Uterus (tissue), 3 donors: ENCODE measurements at regions not wholly inside any gene's neighbourhood (a gene's known extent, or its start where the extent isn't known, plus 50 kb on each side); places are given as distances from the start of the nearest gene placed in this dataset.

Source experiments
- DNase-seq, 2 donors: peaks; one replicate each; pipeline ENCODE4 v3.0.0-alpha.2; 2019 to 2020
- H3K27ac ChIP-seq, 2 donors: fragments of 200-600 bp; sonication (generic); 1 replicate in 1 of 2; 2 replicates in 1 of 2; pipeline ENCODE4 v1.5.1; 2016 to 2018
- H3K27me3 ChIP-seq, 2 donors: fragments of 200-600 bp; sonication (generic); one replicate each; pipeline ENCODE4 v1.5.1; 2018 to 2019; ENCODE audit warnings: control low read depth in 1 of 2
- H3K36me3 ChIP-seq, 2 donors: fragments of 200-600 bp; sonication (generic); one replicate each; pipeline ENCODE4 v1.5.1; 2019; ENCODE audit warnings: control low read depth in 1 of 2
- H3K4me1 ChIP-seq, 2 donors: fragments of 200-600 bp; sonication (generic); one replicate each; pipeline ENCODE4 v1.5.1; 2018 to 2019; ENCODE audit warnings: control low read depth in 1 of 2
- H3K4me3 ChIP-seq, 2 donors: fragments of 200-600 bp; sonication (generic); 1 replicate in 1 of 2; 2 replicates in 1 of 2; pipeline ENCODE4 v1.5.1; 2018 to 2019; ENCODE audit warnings: mild to moderate bottlenecking in 1 of 2
- H3K9me3 ChIP-seq, 2 donors: fragments of 200-600 bp; sonication (generic); one replicate each; pipeline ENCODE4 v1.5.1; 2019; ENCODE audit warnings: control low read depth in 1 of 2
- CTCF ChIP-seq, 4 experiments: fragments of 200-600 bp in 2 of 4; fragments of 450-650 bp in 2 of 4; sonication (generic) in 2 of 4; IDR thresholded peaks; one replicate each; pipeline ENCODE4 v1.5.1; 2016 to 2019; ENCODE audit warnings: antibody characterized with exemption in 4 of 4, mild to moderate bottlenecking in 2 of 4, moderate library complexity in 1 of 4
- POLR2A ChIP-seq, 2 donors: fragments of 450-650 bp; IDR thresholded peaks; one replicate each; pipeline ENCODE4 v1.6.1; 2016; ENCODE audit warnings: antibody characterized with exemption in 2 of 2, mild to moderate bottlenecking in 1 of 2, moderate library complexity in 1 of 2
- intact Hi-C: fragments of 100-400 bp; cut with DNase I; formaldehyde crosslinking; loops from one replicate; pipeline ENCODE4 v1.15.1; 2023; ENCODE audit warnings: low total_unique reads
- donor health status: DM: yes; HTN: yes; CAD: no.

GRCh38 chr7:127485482-127485881 lies 93.0 kb upstream of the ZNF800 start:
- TF ChIP-seq CTCF (IDR thresholded peaks at IDR 0.05) (no peak), POLR2A (IDR thresholded peaks at IDR 0.05) (no peak)
- no peak overlapping the region for H3K27ac ChIP-seq
- no peaks in the 10 kb centered on the region for H3K36me3 ChIP-seq
- H3K9me3 ChIP-seq: no peaks in the 10 kb centered on the region
- DNase-seq: no peak
- no peaks in the 10 kb centered on the region for H3K27me3 ChIP-seq
- intact Hi-C loops: no loop called here
- no peaks in the 10 kb centered on the region for H3K4me1 ChIP-seq
- no peak overlapping the region for H3K4me3 ChIP-seq

DNA sequence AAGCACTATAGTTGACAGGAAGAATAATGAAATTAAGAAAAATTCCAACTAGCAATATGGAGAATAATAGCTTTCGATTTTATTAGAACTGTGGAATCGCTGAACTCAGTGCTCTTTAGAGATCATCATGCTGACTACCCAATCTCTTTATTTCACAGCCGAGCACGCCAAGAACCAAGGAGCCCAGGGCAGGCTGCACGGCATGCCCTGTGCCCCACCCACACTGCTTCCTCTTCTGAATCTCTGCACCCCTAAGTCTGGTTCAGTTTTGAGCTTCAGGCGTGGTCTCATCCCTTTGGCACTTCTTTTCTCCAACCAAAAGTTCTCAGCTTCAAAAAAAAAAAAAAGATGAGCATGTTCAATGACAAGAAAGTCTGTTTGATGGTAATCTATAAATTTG lies 92.4 kb upstream of the ZNF800 start:
- Histone ChIP-seq H3K27me3 (no peaks in the 10 kb centered on the region), H3K36me3 (no peaks in the 10 kb centered on the region), H3K27ac (no peak overlapping the region), H3K4me1 (no peaks in the 10 kb centered on the region), H3K9me3 (no peaks in the 10 kb centered on the region), H3K4me3 (no peak overlapping the region)
- no peak for TF ChIP-seq CTCF (IDR thresholded peaks at IDR 0.05)
- no peak for TF ChIP-seq POLR2A (IDR thresholded peaks at IDR 0.05)
- intact Hi-C loops: no loop called here
- no peak for DNase-seq

- Histone ChIP-seq H3K27me3 (no peaks in the 10 kb centered on the region), H3K4me1 (no peaks in the 10 kb centered on the region), H3K9me3 (no peaks in the 10 kb centered on the region), H3K27ac (no peak overlapping the region), H3K36me3 (no peaks in the 10 kb centered on the region), H3K4me3 (no peak overlapping the region)
- TF ChIP-seq POLR2A (IDR thresholded peaks at IDR 0.05) (no peak), CTCF (IDR thresholded peaks at IDR 0.05) (no peak)
- no peak for DNase-seq
- intact Hi-C loops: no loop called here
Observed at GRCh38 chr7:127478461-127478860, 86.0 kb upstream of the ZNF800 start.

GRCh38 chr7:127478024-127478355 lies 85.5 kb upstream of the ZNF800 start:
- H3K4me1 ChIP-seq: no peaks in the 10 kb centered on the region
- DNase-seq: no peak
- no peaks in the 10 kb centered on the region for H3K27me3 ChIP-seq
- no peaks in the 10 kb centered on the region for H3K36me3 ChIP-seq
- H3K9me3 ChIP-seq: no peaks in the 10 kb centered on the region
- H3K4me3 ChIP-seq: no peak overlapping the region
- H3K27ac ChIP-seq: no peak overlapping the region
- no peak for TF ChIP-seq POLR2A (IDR thresholded peaks at IDR 0.05)
- TF ChIP-seq CTCF (IDR thresholded peaks at IDR 0.05): no peak
- intact Hi-C loops: no loop called here

GRCh38 chr7:127477295-127478023 lies 85.0 kb upstream of the ZNF800 start:
- Histone ChIP-seq H3K27ac (no peak overlapping the region), H3K36me3 (no peaks in the 10 kb centered on the region), H3K4me1 (no peaks in the 10 kb centered on the region), H3K9me3 (no peaks in the 10 kb centered on the region), H3K27me3 (no peaks in the 10 kb centered on the region), H3K4me3 (no peak overlapping the region)
- DNase-seq: no peak
- TF ChIP-seq CTCF (IDR thresholded peaks at IDR 0.05) (no peak), POLR2A (IDR thresholded peaks at IDR 0.05) (no peak)
- intact Hi-C loops: no loop called here
